Adrenal gland (tissue), 5 donors: ENCODE measurements at regions not wholly inside any gene's neighbourhood (a gene's known extent, or its start where the extent isn't known, plus 50 kb on each side); places are given as distances from the start of the nearest gene placed in this dataset.

Source experiments
- POLR2A ChIP-seq, 2 donors: fragments of 450-650 bp; IDR thresholded peaks; one replicate each; pipeline ENCODE4 v1.6.1; 2017; ENCODE audit warnings: antibody characterized with exemption in 2 of 2, mild to moderate bottlenecking in 2 of 2, moderate library complexity in 1 of 2
- TF ChIP-seq, protein P1 (sequence below), 6 experiments: fragments of 450-650 bp in 4 of 6; fragments of 200-600 bp in 2 of 6; sonication (generic) in 1 of 6; IDR thresholded peaks; 1 replicate in 5 of 6; 2 replicates in 1 of 6; pipeline versions ENCODE4 v1.5.1 to v1.8.0; 2016 to 2021; ENCODE audit warnings: antibody characterized with exemption in 6 of 6, mild to moderate bottlenecking in 2 of 6, moderate library complexity in 1 of 6
- donor health status: DM: no; HTN: no; CAD: no.

DNA sequence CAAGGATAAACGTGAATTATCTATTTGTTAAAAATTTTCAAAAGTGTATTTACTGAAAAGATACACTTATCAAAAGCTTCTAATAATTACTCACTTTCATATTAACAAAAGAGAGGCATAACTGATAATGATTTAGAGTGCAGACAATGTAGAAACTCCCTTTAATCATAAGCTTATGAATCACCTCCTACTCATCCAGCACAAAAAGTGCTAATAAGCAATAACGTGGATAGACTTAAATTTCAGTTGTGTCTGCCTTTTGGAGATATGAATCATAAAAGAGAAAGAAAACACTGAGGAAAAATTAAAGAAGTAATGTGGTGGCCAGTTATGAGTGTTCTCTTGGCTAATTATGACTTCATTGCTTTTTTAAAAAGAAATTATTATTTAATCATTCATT, 827.6 kb upstream of the B3GALT2 start:
- TF ChIP-seq, protein P1, sequence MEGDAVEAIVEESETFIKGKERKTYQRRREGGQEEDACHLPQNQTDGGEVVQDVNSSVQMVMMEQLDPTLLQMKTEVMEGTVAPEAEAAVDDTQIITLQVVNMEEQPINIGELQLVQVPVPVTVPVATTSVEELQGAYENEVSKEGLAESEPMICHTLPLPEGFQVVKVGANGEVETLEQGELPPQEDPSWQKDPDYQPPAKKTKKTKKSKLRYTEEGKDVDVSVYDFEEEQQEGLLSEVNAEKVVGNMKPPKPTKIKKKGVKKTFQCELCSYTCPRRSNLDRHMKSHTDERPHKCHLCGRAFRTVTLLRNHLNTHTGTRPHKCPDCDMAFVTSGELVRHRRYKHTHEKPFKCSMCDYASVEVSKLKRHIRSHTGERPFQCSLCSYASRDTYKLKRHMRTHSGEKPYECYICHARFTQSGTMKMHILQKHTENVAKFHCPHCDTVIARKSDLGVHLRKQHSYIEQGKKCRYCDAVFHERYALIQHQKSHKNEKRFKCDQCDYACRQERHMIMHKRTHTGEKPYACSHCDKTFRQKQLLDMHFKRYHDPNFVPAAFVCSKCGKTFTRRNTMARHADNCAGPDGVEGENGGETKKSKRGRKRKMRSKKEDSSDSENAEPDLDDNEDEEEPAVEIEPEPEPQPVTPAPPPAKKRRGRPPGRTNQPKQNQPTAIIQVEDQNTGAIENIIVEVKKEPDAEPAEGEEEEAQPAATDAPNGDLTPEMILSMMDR (IDR thresholded peaks at IDR 0.05), result no peak
- TF ChIP-seq POLR2A (IDR thresholded peaks at IDR 0.05), result no peak
